NCI-H128 (cell line): ENCODE measurements at regions not wholly inside any gene's neighbourhood (a gene's known extent, or its start where the extent isn't known, plus 50 kb on each side); places are given as distances from the start of the nearest gene placed in this dataset.

Experiments used
- DNase-seq: peaks from one replicate; lab custom pipeline; 2025; ENCODE audit not compliant: unreplicated experiment; lab: John Stamatoyannopoulos, UW

DNA sequence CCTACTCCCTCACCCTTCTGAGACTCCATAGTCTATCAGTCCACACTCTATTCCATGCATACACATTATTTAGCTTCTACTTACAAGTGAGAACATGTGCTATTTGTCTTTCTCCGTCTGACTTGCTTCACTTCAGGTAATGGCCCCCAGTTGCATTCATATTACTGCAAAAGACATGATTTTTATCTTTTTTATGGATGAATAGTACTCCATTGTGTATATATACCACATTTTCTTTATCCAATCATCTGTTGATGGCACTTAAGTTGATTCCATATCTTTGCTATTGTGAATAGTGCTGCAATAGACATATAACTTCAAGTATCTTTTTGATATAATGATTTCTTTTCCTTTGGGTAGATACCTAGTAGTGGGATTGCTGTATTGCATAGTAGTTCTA lies 171.8 kb downstream of the DACT1 start:
- DNase-seq = no peak

DNA sequence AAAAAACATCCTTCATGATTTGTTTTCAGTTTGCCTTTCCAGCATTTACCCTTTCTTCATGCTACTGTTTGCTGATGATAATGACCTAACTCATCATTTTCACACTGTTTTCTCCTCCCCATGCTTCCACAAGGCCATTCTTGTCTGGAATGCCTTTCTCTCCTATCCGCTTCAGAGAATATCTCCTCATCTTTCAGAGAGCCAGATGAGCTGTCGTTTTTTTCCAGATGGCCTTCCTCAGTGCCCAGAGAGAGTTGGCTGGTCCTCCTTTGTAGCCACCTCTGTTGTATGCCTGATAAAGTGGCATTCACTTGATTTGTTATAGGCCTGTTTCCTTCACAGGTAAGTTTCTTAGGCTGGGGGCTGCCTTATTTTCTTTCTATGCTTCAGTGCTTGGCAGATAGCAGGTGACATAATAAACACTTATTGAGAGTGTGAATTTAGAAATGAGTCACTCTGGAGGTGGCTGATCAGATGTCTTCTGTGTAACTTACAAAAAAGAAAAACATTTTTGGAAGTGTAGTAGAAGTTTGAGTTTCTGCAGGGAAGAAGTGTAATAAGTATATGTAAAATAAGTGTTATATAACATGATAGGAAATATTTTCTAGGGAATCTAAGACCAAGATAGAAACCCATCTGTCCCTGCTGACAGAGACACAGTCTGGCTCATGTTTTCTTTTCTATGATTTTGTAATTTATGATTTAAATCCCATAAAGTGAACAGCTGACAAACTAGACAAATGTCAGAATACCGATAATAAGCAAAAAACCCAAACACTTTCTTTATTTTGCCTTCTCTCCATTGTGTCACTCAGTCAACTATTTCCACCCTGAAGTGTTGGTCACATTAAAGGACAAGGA lies 174.5 kb downstream of the DACT1 start:
- no peak for DNase-seq

DNA sequence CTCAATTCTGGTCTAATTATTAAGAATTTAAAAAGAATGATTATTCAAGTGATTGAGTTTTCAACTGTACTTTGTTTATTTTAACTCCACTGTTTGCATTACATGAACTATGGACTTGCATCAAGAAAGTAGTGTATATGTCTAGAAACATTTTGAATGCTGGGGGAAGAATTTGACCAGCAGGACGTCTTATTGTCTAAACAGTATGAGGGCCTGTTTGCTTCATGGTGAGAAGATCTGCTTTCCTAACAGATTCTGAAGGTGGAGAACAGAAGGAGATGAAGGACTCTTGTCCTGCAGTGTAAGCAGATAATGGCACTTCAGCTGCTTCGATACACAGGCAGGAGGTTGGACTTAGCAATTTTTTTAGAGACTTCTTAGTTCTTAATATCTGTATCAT lies 176.0 kb downstream of the DACT1 start:
- no peak for DNase-seq

DNA sequence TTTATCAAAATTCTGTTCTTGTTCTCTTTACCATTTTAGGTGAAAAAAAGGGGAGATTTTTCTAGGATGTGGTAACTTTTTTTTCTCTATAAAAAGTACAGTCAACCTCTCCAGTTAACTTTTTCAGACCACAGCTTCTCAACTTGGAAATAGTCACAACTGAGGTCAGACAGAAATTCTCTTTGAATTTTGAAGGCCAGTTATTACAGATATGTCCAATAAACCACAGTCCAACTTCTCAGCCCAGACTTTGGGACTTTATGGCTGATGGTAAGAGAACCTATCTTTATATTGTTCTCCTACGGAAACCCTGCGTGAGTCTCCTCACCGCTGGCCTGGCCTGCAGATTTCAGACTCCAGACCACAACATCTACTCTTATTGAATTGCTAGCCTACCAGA lies 176.7 kb downstream of the DACT1 start:
- DNase-seq = no peak

DNA sequence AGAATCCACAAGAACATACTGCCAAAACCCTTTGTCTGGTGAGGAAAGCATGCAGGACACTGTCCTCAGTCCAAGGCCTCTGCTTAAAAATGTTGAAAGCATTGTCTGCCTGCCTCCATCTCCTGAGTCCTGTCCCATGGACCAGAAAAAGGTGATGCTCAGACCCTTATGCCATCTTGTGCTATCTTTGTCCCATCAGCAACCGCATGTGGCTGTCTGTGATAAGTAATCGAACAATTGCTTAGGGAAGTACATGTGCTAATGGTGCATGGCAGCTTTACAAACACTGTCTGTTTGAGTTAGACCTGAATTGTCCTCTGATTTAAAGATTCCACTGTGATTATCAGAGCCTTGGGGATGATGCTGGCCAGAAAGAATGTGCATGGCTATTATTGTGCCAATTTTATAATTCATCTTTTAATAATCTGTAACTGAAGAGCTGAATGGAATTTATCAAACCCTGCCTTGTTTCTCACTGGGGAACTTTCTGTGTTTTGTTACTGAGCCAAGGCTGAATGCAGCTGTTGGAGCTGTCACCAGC lies 177.5 kb downstream of the DACT1 start:
- DNase-seq = no peak

DNA sequence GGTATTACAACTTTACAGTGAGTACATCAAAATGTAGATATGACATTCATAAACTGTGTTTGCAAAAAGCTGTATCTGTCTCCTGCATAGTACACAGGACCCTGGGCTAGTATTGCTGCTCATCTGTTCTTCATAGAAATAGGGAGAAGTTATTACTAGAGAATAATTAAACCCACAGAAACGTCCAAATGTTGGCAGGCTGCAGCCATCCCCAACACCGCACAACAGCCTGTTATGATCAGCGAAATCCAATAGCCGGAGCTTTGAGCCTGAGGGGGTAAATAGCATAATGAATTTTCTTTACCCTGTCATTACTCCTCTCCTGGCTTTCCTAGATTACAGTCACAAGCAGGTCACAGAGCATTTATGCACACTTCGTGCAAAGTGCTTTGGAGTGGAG lies 178.0 kb downstream of the DACT1 start:
- no peak for DNase-seq

DNA sequence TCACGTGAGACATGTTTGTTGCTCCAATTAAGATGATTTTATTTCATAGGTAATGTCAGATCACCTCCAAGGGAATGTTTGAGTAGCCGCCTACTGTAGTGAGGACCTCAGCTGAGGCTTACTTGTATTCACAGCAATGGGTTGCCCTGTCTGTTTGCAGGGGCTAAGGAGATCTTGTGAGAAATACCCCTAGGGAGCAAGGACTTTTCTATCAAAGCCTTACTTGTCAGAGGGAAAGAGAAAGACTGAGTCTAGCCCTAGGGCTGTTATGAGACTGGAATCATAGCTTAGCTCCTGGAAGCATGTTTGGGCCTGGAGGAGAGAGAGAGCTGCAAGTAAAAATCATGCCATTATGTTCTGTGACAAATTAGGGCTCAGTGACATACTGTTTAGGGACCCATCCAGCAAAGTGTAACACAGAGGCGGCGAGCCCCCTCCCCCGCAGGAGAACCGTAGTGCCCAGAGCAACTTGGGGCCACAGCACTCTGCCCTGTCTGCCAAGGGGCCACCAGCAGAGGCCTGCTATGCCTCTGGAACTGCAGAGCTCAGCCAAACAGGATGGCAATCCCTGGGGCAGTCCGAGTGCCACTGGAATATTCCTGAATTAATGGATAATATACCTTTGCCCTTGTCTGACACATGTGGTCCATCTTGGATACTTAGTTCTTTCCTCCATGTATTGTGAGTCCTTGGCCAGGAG lies 178.8 kb downstream of the DACT1 start:
- DNase-seq = no peak

DNA sequence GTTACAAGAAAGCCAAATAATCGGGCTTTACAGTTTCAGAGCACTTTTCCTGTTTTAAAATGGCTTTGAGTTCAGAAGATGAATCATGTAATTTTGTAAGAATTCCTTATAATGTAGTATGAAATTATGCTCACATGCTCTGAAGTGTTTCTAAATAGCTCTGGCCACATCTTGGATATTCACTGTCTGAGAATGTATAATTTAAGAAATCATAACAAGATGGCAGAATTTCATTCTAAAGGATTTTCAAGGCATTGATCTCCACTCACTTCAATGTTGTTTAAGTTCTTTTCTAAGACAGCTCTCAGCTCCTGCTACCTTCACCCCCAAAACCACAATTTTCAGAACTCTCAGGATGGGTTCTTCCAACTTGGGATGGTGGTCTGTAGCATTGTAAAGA lies 180.1 kb downstream of the DACT1 start:
- no peak for DNase-seq

DNA sequence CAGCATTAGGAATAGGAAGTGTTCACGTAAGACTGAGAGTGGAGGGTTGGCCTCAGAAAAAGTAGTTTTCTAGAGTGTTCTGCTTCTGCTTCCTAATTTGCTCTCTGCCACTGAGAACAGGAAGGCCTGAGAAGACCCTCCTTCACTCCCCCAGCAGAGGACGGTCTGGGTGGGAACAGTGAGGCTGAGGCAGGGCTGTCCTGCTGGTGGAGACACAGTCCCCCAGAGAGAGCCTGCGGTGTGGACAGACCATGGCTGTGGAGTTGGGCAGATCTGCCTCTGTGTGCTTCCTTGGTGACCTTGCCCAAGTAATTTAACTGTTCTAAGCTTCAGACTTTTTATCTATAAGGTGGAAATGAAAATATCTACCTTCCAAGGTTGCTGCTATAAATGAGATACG lies 182.3 kb downstream of the DACT1 start:
- DNase-seq = no peak

DNA sequence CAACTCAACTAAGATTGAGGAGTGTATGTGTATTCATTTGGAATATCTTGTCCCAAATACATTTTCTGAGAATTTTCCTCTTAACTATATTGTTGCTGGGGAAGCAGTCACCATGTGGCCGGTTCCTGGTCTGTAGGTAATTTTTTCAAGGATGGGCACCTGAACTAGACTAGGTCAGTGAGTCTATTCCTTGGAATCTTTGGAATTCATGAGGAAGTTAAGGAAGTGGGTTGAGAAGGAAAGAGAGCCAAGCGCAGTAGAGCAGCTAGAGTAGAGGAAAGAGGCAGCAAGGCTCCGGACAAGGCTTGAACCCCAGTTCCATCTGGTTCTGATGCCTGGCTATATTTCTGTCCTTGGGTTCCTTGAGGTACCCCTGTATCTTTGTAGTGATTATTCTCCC lies 183.7 kb downstream of the DACT1 start:
- DNase-seq = no peak

DNA sequence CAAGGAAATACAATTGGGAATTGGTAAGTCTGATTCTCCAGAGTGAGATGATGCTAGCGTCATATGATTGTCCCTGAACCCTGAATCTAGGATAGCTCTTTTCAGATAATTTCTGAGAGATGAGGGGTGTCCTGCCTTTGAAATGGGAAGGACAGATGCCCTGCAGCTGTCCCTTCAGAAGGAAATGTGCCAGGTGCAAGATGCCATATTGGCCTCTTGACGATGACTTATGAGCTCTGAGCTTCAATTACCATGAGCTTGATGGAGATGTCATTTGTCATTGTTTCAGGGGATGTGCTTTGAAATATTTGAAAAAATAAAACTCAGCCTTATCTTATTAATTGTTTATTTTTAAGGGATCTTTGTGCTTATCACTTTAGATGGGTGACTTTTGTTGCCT lies 185.1 kb downstream of the DACT1 start:
- DNase-seq = no peak

DNA sequence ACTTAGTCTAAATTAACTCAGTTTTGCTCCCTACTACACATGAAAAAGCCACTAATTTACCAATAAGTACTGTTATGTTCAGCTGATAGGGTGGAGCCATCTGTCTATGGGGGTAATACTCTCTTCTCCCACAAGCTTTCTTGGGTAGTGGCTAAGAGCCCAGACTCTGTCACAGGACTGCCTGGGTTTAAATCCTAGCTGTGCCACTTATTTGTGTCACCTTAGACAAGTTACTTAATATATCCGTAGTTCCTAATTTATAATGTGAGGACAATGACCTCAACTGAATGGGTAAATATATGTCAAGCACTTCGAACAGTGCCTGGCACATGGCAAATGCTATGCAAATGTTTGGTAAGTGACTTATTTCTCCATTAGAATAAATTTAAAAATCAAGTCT lies 185.6 kb downstream of the DACT1 start:
- no peak for DNase-seq

DNA sequence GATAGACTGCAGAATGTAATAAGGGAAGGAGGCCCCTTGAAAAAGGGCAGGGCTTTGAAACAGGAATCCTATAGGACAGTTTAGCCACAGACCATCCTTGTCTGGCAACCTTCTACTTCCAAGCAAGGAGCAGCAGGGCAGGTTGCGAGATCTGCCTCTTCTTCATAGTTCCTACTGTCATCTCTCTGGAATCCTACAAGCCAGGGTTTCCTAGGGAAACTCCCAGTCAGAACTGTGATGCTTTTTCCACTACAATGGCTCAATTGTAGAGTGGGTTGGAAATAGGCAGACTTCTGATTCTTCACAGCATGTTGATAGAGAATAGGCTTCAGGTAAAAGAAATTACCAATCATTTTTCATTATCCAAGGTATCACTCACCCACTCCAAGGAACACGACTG lies 186.3 kb downstream of the DACT1 start:
- no peak for DNase-seq

DNA sequence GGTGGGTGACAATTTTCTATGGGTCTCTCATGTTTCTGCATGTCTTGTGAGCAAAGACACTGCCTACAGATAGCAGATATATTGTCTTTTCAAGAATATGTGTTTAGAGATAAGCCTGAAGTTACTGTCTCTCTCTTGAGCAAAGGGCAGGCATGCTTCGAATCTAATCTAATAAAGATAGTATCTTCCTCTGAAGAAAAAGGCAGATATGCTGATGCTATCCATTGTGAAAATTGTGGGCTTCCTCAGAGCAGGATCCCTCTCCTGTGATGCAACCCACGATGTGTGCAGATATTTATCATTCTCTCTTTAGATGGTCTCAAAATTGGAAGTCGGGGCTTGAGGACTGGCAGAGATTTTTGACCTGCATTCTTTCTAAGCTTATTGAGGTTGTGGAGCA lies 187.0 kb downstream of the DACT1 start:
- DNase-seq = no peak

DNA sequence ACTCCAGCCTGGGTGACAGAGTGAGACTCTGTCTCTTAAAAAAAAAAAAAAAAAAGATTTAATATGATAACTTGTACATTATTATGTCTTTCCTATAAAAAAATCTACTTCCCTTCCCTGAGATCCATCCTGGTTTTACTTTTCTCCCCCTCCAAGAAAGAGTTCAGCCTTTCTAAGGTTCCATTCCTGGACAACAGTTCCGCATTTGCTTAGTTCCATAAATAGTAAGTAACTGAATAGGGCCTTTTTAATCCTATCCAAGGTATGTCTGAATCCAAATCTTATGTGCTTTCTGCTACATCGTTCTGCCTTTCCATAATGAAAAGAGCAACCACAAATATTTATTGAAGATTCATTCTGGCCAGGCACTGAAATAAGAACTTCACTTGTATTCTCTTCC lies 187.8 kb downstream of the DACT1 start:
- no peak for DNase-seq

DNA sequence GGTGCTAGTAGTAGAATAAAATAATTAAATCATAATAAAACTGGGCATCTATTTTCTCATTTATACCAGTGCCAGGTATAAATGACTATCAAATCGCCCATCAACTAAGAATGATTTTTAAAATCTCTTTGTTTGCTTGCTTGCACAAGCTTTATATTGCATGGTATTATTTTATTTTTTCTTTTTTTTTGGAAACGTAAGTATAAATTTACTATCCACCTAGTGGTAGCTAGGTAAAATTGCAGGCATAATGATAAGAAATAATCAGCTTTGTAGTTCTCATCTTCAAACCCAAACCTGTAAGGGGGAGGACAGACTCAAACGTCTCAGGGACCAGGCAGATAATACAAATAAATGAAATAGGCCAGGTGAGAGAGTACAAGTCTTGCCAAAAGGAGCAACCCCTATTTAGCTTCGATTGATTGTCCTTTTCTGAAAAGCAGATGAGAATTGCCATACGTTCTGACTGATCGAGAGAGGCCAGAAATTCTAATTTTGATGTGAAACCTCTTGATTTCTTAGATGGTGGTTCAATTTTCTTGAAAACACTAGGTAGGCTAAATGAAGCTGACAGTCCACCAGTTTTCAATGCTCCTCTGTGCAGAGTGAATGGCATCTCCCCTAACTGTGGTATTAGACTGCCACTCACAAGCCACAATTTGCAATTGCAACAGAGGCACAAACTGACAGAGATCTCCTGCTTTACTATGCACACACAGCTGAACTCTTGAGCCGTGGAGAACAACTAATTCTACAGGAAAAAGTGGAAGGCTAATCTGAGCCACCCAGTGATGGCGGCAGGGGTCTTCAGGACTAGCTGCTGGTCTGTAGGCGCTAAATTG lies 189.3 kb downstream of the DACT1 start:
- no peak for DNase-seq

DNA sequence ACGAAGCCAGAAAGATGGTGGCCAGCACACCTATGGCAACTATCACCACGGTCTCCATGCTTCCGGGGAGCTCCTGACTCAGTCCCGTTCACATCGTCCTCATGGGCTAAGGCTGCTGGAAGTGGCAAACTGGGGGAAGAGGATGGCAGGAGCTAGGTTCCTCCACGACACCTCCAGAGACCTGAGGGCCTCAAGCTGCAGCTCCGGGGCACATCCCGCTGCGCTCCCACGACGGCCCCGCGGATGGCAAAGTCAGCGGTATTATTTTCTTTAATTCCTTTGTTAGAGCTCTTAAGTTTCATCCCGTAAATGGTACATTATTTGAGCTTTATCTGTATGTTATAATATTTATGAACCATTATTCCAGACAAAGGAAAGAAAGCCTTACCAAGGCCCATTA lies 190.5 kb downstream of the DACT1 start:
- no peak for DNase-seq

DNA sequence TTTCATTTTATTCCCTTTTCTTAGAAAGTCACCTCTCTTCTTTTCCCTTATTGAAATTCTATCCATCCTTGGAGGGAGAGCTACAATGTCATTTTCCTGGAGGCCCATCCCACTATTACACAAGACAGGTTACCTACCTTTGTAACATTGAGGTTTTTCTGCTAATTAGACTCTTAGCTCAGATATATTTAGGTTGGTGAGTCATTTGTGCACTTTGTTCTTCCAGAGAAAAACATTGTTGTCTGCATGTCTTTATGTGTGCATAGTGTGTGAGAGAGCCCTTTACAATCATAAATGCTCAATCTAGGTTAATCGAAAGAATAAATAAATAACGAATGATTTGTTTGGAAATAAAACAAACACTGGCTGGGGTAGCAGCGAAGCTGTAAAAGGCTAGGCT lies 191.8 kb downstream of the DACT1 start:
- DNase-seq = no peak

DNA sequence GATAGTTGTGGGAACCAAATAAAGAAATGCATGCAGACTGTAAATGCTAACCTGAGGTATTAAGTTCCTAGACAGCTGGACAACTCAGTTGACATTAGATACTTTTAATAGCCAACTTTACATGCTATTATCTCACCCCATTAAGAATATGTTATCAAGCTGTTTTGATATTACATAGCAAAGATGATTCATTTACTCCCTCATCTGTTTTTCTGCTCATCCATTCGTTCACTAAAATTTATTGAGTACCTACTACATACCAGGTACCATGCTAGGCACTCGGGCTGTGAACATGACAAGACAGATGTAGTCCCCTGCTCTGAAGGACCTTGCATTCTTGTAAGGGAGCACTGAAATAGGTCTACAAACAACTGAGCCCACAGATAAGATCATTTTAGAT lies 192.4 kb downstream of the DACT1 start:
- no peak for DNase-seq

DNA sequence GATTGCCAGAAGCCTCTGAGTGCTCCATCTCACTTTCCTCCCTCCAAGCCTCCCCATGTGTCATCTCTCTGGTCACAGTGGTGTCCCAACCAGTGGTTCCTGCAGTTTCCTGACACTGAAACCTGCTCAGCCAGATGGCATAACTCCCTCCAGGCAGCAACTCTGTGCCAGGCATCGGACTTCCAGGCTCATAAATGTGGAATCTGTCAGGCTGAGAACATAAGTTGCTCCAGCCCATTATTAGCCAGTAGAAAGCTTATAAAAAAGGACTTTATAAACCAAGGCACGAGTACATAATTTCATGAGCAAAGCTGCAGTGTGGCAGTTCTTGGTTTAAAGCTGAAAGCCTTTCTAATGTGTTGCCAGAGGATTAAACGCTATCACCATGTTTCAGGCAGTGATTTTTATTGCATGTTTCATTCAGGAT lies 194.3 kb downstream of the DACT1 start:
- DNase-seq = no peak

DNA sequence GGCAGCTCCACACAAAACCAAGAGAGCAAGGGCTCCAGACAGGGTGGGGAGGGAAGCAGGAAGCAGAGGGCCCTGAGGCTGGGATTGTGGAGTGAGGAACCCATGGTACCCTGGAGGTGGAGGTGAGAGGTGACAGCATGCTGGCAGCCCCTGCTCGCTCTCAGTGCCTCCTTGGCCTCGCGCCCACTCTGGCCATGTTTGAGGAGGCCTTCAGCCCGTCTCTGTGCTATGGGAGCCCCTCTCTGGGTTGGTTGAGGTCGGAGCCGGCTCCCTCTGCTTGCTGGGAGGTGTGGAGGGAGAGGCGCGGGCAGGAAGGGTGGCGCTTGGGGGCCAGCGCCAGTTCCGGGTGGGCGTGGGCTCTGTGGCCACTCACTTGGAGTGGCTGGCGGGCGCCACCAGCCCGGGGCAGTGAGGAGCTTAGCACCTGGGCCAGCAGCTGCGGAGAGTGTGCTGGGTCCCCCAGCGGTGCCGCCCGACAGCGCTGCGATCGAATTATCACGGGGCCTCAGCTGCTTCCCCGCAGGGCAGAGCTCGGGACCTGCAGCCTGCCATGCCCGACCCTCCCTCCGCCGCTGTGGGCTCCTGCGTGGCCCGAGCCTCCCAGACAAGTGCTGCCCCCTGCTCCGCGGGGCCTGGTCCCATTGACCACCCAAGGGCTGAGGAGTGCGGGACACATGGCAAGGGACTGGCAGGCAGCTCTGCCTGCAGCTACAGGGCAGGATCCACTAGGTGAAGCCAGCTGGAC lies 196.0 kb downstream of the DACT1 start:
- DNase-seq = no peak
